Upper lobe of right lung (tissue), 1 donor: ENCODE measurements at regions not wholly inside any gene's neighbourhood (a gene's known extent, or its start where the extent isn't known, plus 50 kb on each side); places are given as distances from the start of the nearest gene placed in this dataset.
A peak's percentile ranks its signal among the peaks of the same experiment; 100 is the strongest.

Experiments used
- ATAC-seq: fragments of 200-7000 bp; cut with Tn5 transposase; one replicate; pipeline ENCODE4 v1.9.1; 2020; ENCODE audit warnings: mild to moderate bottlenecking, moderate library complexity
- DNase-seq: peaks from one replicate; pipeline ENCODE4 v3.0.0-alpha.2; 2020
- H3K27ac ChIP-seq: fragments of 200-600 bp; one replicate; pipeline ENCODE4 v1.8.0; 2022
- H3K27me3 ChIP-seq: fragments of 200-600 bp; one replicate; pipeline ENCODE4 v1.8.0; 2022; ENCODE audit warnings: mild to moderate bottlenecking
- H3K36me3 ChIP-seq: fragments of 200-600 bp; one replicate; pipeline ENCODE4 v1.8.0; 2022
- H3K4me1 ChIP-seq: fragments of 200-600 bp; one replicate; pipeline ENCODE4 v1.8.0; 2022
- H3K4me3 ChIP-seq: fragments of 200-600 bp; one replicate; pipeline ENCODE4 v1.8.0; 2022; ENCODE audit warnings: mild to moderate bottlenecking
- H3K9me3 ChIP-seq: fragments of 200-600 bp; one replicate; pipeline ENCODE4 v1.8.0; 2022
- intact Hi-C: fragments of 100-400 bp; cut with DNase I; formaldehyde crosslinking; loops from one replicate; pipeline ENCODE4 v1.11.0; 2022
- TF ChIP-seq, protein P1 (sequence below): fragments of 200-600 bp; IDR thresholded peaks from one replicate; pipeline ENCODE4 v1.8.0; 2022; ENCODE audit warnings: antibody characterized with exemption
- donor health status: DM: no; HTN: yes; CAD: no; lungs with severe emphysema.

DNA sequence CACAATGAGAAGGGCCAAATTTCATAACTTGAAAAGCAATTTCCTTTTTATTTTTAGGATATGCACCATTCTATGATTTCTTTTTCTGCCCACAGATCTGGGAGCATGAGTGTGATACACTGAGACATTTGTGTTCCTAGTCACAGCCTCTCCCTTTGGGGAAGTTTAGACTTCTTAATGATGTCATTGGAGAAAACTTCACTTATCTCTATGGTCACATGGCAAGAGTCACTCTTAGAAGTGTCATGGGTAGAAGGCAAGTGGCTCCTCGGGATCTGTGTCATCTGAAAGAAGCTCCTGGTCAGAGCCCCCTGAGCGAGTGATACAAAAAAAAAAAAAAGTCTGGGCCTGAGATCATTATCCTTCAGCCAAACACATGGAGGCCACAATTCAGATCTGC lies 62.5 kb upstream of the LGALSL start:
- intact Hi-C loops: no loop called here
- TF ChIP-seq, protein P1, sequence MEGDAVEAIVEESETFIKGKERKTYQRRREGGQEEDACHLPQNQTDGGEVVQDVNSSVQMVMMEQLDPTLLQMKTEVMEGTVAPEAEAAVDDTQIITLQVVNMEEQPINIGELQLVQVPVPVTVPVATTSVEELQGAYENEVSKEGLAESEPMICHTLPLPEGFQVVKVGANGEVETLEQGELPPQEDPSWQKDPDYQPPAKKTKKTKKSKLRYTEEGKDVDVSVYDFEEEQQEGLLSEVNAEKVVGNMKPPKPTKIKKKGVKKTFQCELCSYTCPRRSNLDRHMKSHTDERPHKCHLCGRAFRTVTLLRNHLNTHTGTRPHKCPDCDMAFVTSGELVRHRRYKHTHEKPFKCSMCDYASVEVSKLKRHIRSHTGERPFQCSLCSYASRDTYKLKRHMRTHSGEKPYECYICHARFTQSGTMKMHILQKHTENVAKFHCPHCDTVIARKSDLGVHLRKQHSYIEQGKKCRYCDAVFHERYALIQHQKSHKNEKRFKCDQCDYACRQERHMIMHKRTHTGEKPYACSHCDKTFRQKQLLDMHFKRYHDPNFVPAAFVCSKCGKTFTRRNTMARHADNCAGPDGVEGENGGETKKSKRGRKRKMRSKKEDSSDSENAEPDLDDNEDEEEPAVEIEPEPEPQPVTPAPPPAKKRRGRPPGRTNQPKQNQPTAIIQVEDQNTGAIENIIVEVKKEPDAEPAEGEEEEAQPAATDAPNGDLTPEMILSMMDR: no peak
- Histone ChIP-seq H3K4me3 (no peak overlapping the region), H3K27ac (no peak overlapping the region), H3K4me1 (no peaks in the 10 kb centered on the region), H3K9me3 (no peaks in the 10 kb centered on the region), H3K27me3 (no peaks in the 10 kb centered on the region), H3K36me3 (no peaks in the 10 kb centered on the region)
- ATAC-seq (peak; percentile 86), DNase-seq (no peak)

DNA sequence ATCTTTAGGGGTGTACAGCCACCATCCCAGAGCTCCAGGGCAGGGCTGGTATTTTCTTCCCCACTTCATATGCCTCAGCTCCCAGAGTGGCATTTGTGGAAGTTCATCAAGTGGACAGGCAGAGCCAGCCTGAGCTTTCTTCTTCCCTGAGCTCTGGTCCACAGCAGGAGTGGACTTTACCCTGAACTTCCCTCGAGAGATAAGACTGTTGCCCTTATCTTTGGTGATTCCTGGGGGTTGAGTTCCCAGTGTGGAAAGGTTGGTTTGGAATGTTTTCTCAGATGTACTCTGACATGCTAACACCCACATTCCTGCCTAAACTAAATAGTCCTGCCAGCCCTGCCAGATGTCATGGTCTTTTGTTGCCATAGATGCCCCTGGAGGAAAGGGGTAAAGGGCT lies 62.0 kb upstream of the LGALSL start:
- Histone ChIP-seq H3K4me3 (no peak overlapping the region), H3K4me1 (no peaks in the 10 kb centered on the region), H3K36me3 (no peaks in the 10 kb centered on the region), H3K27ac (no peak overlapping the region), H3K9me3 (no peaks in the 10 kb centered on the region), H3K27me3 (no peaks in the 10 kb centered on the region)
- no peak for DNase-seq
- TF ChIP-seq, protein P1: no peak
- intact Hi-C loops: no loop called here
- no peak for ATAC-seq

DNA sequence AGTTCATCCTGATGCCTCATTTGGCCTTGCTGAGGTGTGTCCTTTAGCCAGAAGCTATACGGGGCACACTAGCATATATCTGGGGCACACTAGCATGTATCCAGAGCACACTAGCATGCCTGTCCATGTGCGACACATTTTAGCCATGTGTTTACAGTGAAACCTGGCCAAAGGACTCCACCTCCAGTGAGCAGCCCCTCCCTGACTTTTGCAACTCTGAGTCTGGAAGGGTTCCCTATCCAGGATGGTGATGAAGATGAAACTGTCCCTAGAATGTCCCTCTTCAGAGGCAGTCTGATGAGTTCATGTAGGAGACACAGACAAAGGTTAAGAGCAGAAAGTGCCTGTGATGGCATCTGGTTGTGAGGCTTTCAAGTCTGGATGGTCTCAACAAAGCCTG lies 61.4 kb upstream of the LGALSL start:
- H3K27ac ChIP-seq: no peak overlapping the region
- no peaks in the 10 kb centered on the region for H3K36me3 ChIP-seq
- no peak overlapping the region for H3K4me3 ChIP-seq
- TF ChIP-seq, protein P1: no peak
- no peaks in the 10 kb centered on the region for H3K4me1 ChIP-seq
- no peak for ATAC-seq
- DNase-seq: no peak
- H3K9me3 ChIP-seq: no peaks in the 10 kb centered on the region
- intact Hi-C loops: no loop called here
- H3K27me3 ChIP-seq: no peaks in the 10 kb centered on the region

DNA sequence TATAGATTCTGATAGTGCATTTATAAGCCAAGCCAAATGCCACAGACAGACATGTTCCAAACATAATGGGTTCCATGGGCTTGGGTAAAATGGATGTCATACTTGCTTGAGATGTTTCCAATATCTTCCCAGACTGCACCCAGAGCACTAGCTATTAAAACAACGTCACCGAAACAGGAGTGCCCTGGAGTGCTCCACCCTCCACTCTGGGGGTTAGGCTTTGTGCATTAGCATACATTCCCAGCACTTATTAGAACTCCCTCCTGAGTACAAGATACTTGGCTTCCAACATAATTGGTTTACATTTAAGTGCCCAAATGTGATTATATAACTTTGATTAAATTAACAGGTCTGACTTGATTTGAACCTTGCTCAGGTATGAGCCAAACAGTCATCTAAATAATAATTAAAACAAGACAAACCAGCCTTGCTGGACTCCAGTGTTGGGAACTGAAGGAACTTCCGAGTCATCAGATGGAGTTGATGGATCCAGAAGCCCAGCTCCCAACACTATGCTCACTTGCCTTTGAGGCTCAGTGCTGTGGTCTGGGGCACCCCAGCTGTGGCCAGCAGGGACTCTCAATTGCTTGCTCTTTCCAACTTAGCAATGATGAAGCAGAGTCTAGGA lies 60.5 kb upstream of the LGALSL start:
- TF ChIP-seq, protein P1: no peak
- DNase-seq (no peak), ATAC-seq (no peak)
- no peaks in the 10 kb centered on the region for H3K36me3 ChIP-seq
- intact Hi-C loops: no loop called here
- H3K27me3 ChIP-seq: no peaks in the 10 kb centered on the region
- H3K4me3 ChIP-seq: no peak overlapping the region
- no peaks in the 10 kb centered on the region for H3K4me1 ChIP-seq
- H3K9me3 ChIP-seq: no peaks in the 10 kb centered on the region
- no peak overlapping the region for H3K27ac ChIP-seq

DNA sequence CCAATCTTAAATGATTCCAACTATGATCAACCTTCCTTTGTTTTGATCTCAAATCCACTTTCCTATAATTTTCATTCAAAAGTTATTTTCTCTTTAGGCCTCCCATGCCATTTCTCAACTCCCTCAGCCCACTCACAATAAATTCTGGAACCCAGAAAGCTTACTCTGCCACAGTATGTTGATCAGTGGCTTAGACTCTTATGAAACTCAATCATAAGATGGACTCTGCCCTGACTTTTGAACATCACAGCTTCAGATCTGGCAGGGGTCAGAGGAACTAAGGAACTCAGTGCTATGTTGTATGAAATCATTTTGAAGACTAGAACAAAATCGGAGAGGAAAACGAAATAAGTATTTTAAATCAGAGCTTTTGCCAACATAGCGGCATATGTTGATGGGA lies 59.8 kb upstream of the LGALSL start:
- no peak for DNase-seq
- H3K36me3 ChIP-seq: no peaks in the 10 kb centered on the region
- peak; percentile 64 for ATAC-seq
- H3K9me3 ChIP-seq: no peaks in the 10 kb centered on the region
- no peaks in the 10 kb centered on the region for H3K4me1 ChIP-seq
- TF ChIP-seq, protein P1: no peak
- H3K27me3 ChIP-seq: no peaks in the 10 kb centered on the region
- H3K4me3 ChIP-seq: no peak overlapping the region
- H3K27ac ChIP-seq: no peak overlapping the region
- intact Hi-C loops: no loop called here

DNA sequence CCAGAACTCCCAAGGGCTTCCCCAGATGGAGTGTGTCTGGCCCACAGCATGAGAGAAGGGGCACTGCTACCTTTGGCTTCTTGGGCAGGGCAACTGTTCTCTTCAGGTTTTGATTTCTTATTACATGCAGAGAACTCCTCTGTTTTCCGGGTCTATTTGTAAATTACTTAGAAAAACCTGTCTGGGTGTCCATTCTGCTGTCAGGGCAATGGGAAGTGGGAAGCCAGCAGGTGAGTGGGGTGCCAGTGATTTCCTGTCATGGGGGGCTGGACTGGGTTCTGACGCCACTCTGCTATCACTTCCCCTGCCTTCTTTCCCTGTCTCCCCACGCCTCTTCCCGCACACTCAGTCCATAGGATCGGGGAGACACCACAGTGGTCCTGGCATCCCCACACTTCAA lies 58.0 kb upstream of the LGALSL start:
- intact Hi-C loops: no loop called here
- no peaks in the 10 kb centered on the region for H3K9me3 ChIP-seq
- DNase-seq: no peak
- no peaks in the 10 kb centered on the region for H3K27me3 ChIP-seq
- H3K36me3 ChIP-seq: no peaks in the 10 kb centered on the region
- no peak for ATAC-seq
- no peak overlapping the region for H3K27ac ChIP-seq
- H3K4me1 ChIP-seq: peaks cover 8% of the 10 kb centered on the region
- H3K4me3 ChIP-seq: no peak overlapping the region
- TF ChIP-seq, protein P1: no peak
